Endothelial cell (in vitro differentiated cells): ENCODE measurements at regions not wholly inside any gene's neighbourhood (a gene's known extent, or its start where the extent isn't known, plus 50 kb on each side); places are given as distances from the start of the nearest gene placed in this dataset.
"Not testable (repeated sequence)": the region's sequence is repeated elsewhere in the genome, so short reads cannot be mapped to it uniquely, and the experiment has no call there.

ENCODE experiments used
- DNase-seq: peaks from one replicate; pipeline ENCODE4 v3.0.0; 2021; ENCODE audit warnings: low spot score
- H3K27ac Mint-ChIP-seq: one replicate; pipeline ENCODE4 v1.8.0; 2021; ENCODE audit warnings: mixed read lengths, inconsistent platforms; ENCODE audit not compliant: unreplicated experiment
- H3K27me3 Mint-ChIP-seq: one replicate; pipeline ENCODE4 v1.8.0; 2021; ENCODE audit warnings: mild to moderate bottlenecking, moderate library complexity, mixed read lengths, inconsistent platforms; ENCODE audit not compliant: unreplicated experiment
- H3K36me3 Mint-ChIP-seq: one replicate; pipeline ENCODE4 v1.8.0; 2021; ENCODE audit warnings: mild to moderate bottlenecking, low read depth, mixed read lengths, inconsistent platforms; ENCODE audit not compliant: unreplicated experiment
- H3K4me1 Mint-ChIP-seq: one replicate; pipeline ENCODE4 v1.8.0; 2021; ENCODE audit warnings: mild to moderate bottlenecking, mixed read lengths, inconsistent platforms; ENCODE audit not compliant: unreplicated experiment
- H3K4me3 Mint-ChIP-seq: one replicate; pipeline ENCODE4 v1.8.0; 2021; ENCODE audit warnings: mild to moderate bottlenecking, mixed read lengths, inconsistent platforms; ENCODE audit not compliant: unreplicated experiment
- H3K9me3 Mint-ChIP-seq: one replicate; pipeline ENCODE4 v1.8.0; 2021; ENCODE audit warnings: mixed read lengths, inconsistent platforms; ENCODE audit not compliant: unreplicated experiment
- CTCF ChIP-seq: fragments of 200-600 bp; sonication (generic); IDR thresholded peaks from one replicate; pipeline ENCODE4 v1.5.0; 2021; ENCODE audit warnings: antibody characterized with exemption; ENCODE audit not compliant: unreplicated experiment

GRCh38 chr4:79552311-79552710 is 144.3 kb upstream of the GK2 start:
- DNase-seq = no peak
- no peaks in the 10 kb centered on the region for H3K36me3 Mint-ChIP-seq
- H3K27ac Mint-ChIP-seq = no peak overlapping the region
- H3K27me3 Mint-ChIP-seq = peaks cover 4% of the 10 kb centered on the region
- H3K4me3 Mint-ChIP-seq = no peak overlapping the region
- TF ChIP-seq CTCF = no peak
- H3K9me3 Mint-ChIP-seq = no peaks in the 10 kb centered on the region
- H3K4me1 Mint-ChIP-seq = no peaks in the 10 kb centered on the region

DNA sequence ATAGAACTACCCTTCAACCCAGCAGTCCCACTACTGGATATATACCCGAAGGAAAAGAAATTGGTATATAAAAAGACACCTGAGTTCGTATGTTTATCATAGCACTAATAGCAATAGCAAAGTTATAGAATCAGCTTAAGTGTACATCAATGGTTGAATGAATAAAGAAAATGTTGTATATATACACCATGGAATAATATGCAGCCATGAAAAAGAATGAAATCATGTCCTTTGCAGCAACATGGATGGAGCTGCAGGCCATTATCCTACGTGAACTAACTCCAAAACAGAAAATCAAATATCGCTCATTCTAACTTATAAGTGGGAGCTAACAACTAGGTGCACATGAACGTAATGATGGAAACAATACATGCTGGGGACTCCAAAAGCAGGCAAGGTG is 143.5 kb upstream of the GK2 start:
- Mint-ChIP-seq H3K4me3 (no peak overlapping the region), H3K27me3 (peaks cover 4% of the 10 kb centered on the region), H3K36me3 (no peaks in the 10 kb centered on the region), H3K27ac (no peak overlapping the region), H3K4me1 (no peaks in the 10 kb centered on the region), H3K9me3 (no peaks in the 10 kb centered on the region)
- no peak for TF ChIP-seq CTCF
- no peak for DNase-seq

- Mint-ChIP-seq H3K4me3 (no peak overlapping the region), H3K9me3 (no peaks in the 10 kb centered on the region), H3K27me3 (no peaks in the 10 kb centered on the region), H3K36me3 (no peaks in the 10 kb centered on the region), H3K4me1 (no peaks in the 10 kb centered on the region), H3K27ac (no peak overlapping the region)
- no peak for DNase-seq
- no peak for TF ChIP-seq CTCF
Measured at GRCh38 chr4:79547851-79548250, 139.8 kb upstream of the GK2 start.

DNA sequence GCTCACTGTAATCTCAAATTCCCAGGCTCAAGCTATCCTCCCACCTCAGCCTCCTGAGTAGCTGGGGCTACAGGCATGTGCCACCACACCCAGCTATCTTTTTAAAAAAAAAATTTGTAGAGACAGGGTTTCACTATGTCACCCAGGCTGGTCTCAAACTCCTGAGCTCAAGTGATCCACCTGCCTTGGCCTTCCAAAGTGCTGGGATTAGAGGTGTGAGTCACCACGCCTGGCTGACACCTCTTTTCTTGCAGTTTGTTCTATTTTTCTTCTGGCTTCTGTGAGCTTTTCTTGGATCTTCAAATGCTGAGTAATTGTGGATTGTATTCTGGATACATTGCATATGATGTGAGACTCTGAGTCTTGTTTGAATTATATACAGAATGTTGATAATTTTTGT is 137.3 kb upstream of the GK2 start:
- not testable (repeated sequence) for H3K4me3 Mint-ChIP-seq, H3K4me1 Mint-ChIP-seq, H3K9me3 Mint-ChIP-seq, H3K36me3 Mint-ChIP-seq, H3K27me3 Mint-ChIP-seq, DNase-seq
- peak overlapping the region; percentile 9 for H3K27ac Mint-ChIP-seq

DNA sequence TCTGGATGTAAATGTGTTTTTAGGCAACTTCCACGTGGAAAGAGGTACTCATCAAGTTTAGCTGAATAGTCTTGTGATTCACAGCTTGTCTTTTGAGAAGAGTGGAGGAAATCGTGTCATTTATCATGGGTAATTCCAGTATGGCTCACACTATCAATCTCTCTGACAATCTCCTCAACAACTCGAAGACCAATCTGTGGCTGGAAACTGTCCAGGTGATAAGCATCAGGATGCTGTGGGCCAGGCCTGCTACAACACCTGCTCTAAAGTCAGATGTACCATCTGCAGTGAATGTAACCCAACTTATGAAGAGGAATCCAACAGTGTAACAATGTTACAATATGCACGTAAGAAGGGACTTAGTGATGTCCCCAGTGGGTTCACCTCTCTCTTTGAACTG is 132.1 kb upstream of the GK2 start:
- no peaks in the 10 kb centered on the region for H3K36me3 Mint-ChIP-seq
- no peak for TF ChIP-seq CTCF
- H3K27me3 Mint-ChIP-seq = no peaks in the 10 kb centered on the region
- H3K4me1 Mint-ChIP-seq = no peaks in the 10 kb centered on the region
- no peak overlapping the region for H3K27ac Mint-ChIP-seq
- no peak overlapping the region for H3K4me3 Mint-ChIP-seq
- H3K9me3 Mint-ChIP-seq = no peaks in the 10 kb centered on the region
- DNase-seq = no peak

DNA sequence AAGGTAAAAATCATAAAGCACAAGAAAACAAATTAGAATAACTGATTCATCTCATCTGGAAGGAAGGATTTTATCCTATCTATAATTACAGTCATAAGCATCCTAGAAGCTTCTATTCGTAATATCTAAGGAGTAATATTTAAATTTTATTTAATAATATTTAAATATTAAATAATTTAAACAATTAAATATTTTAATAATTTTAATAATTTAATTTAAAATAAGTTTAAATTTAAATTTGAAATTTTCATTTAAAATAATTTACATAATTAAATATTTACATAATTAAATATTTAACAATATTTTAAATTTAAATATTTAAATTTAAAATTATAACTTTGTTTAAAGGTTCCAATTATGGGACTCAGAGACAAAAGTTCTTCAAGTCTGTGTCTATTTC is 127.5 kb upstream of the GK2 start:
- no peak for TF ChIP-seq CTCF
- H3K27me3 Mint-ChIP-seq = no peaks in the 10 kb centered on the region
- H3K36me3 Mint-ChIP-seq = no peaks in the 10 kb centered on the region
- no peaks in the 10 kb centered on the region for H3K9me3 Mint-ChIP-seq
- no peak overlapping the region for H3K4me3 Mint-ChIP-seq
- no peak for DNase-seq
- no peaks in the 10 kb centered on the region for H3K4me1 Mint-ChIP-seq
- H3K27ac Mint-ChIP-seq = no peak overlapping the region
